HepG2 (cell line): ENCODE measurements at regions not wholly inside any gene's neighbourhood (a gene's known extent, or its start where the extent isn't known, plus 50 kb on each side); places are given as distances from the start of the nearest gene placed in this dataset.

Experiments used
- ATAC-seq: fragments of 200-7000 bp; cut with Tn5 transposase; 3 replicates; pipeline ENCODE4 v1.9.1; 2020; ENCODE audit warnings: mild to moderate bottlenecking, moderate library complexity
- BruUV-seq: library from RNA; stranded (reverse); fragments of 400-500 nt; replicated peaks from 2 replicates; lab custom pipeline; 2021; lab: Mats Ljungman, UMichigan
- CTCF ChIA-PET: fragments of 300-600 bp; formaldehyde crosslinking; extraction: SDS; loops from one replicate; lab custom pipeline; 2021; ENCODE audit warnings: low total read pairs, inconsistent platforms, low intra/inter-chr PET ratio; lab: Yijun Ruan, JAX
- POLR2A ChIA-PET: fragments of 350-600 bp; sonication (Branson Sonifier 250); formaldehyde crosslinking; loops from one replicate; lab custom pipeline; 2020; ENCODE audit warnings: antibody characterized with exemption, inconsistent platforms; lab: Yijun Ruan, JAX
- DNase-seq: peaks from one replicate; pipeline ENCODE4 v3.0.0-alpha.2; 2015; ENCODE audit warnings: low spot score
- FAIRE-seq: peaks from 3 replicates; lab custom pipeline; 2011; peaks lifted over from hg19 to GRCh38; lab: Jason Lieb, UNC
- H2AFZ ChIP-seq: one replicate; pipeline ENCODE4 v1.6.1; 2011; ENCODE audit warnings: low read length, inconsistent platforms
- H3K27ac ChIP-seq: fragments of 300-600 bp; 3 replicates; pipeline ENCODE4 v1.8.0; 2011; ENCODE audit warnings: mixed run types, mild to moderate bottlenecking, mixed read lengths, low read length, inconsistent platforms; ENCODE audit not compliant: insufficient read depth; ENCODE audit errors: extremely low read length
- H3K27me3 ChIP-seq, 2 experiments: fragments of 200-600 bp in 1 of 2; 2 replicates in 1 of 2; 3 replicates in 1 of 2; pipeline versions ENCODE4 v1.6.0 to v1.8.0; 2011; ENCODE audit warnings: low read length in 2 of 2, mild to moderate bottlenecking in 2 of 2, moderate library complexity in 2 of 2, inconsistent platforms in 1 of 2; ENCODE audit not compliant: insufficient read depth in 2 of 2, control insufficient read depth in 1 of 2
- H3K36me3 ChIP-seq, 2 experiments: fragments of 200-600 bp in 1 of 2; replicated peaks in 1 of 2; 2 replicates in 1 of 2; 3 replicates in 1 of 2; pipeline versions ENCODE4 v1.5.1 to v1.8.0; 2011; ENCODE audit warnings: low read length in 2 of 2, inconsistent platforms in 1 of 2; ENCODE audit not compliant: insufficient read depth in 2 of 2, control insufficient read depth in 1 of 2
- H3K4me1 ChIP-seq: 2 replicates; pipeline ENCODE4 v1.5.1; 2012; ENCODE audit warnings: low read length, inconsistent platforms; ENCODE audit not compliant: insufficient read depth
- H3K4me2 ChIP-seq: 2 replicates; pipeline ENCODE4 v1.6.0; 2011; ENCODE audit warnings: low read depth, low read length, inconsistent platforms
- H3K4me3 ChIP-seq, 3 experiments: fragments of 200-600 bp in 1 of 3; sonication (generic), shearing (Covaris generic) in 1 of 3; replicated peaks in 1 of 3; 2 replicates each; pipeline ENCODE4 v1.5.1; 2011 to 2016; ENCODE audit warnings: low read length in 3 of 3, inconsistent platforms in 2 of 3, low read depth in 2 of 3, mild to moderate bottlenecking in 2 of 3, control low read depth in 1 of 3, mixed read lengths in 1 of 3; ENCODE audit not compliant: insufficient read depth in 1 of 3
- H3K79me2 ChIP-seq: one replicate; pipeline ENCODE4 v1.6.1; 2011; ENCODE audit warnings: low read length, inconsistent platforms; ENCODE audit not compliant: insufficient read depth
- H3K9ac ChIP-seq: 2 replicates; pipeline ENCODE4 v1.6.0; 2011; ENCODE audit warnings: mild to moderate bottlenecking, low read depth, low read length, inconsistent platforms; ENCODE audit not compliant: insufficient read depth
- H3K9me3 ChIP-seq: 2 replicates; pipeline ENCODE4 v1.5.1; 2012; ENCODE audit warnings: mild to moderate bottlenecking, low read length
- H4K20me1 ChIP-seq: 2 replicates; pipeline ENCODE4 v1.6.0; 2011; ENCODE audit warnings: inconsistent platforms, mild to moderate bottlenecking, low read length, moderate library complexity; ENCODE audit not compliant: insufficient read depth
- AKAP8 ChIP-seq: sonication (generic); formaldehyde crosslinking; IDR thresholded peaks from 2 replicates; pipeline ENCODE4 v1.5.1; 2020; ENCODE audit warnings: mild to moderate bottlenecking, missing genetic modification reagents
- ATRX ChIP-seq: sonication (generic); formaldehyde crosslinking; IDR thresholded peaks from 2 replicates; pipeline ENCODE4 v1.4.0; 2020; ENCODE audit warnings: missing genetic modification reagents, borderline replicate concordance
- BRCA1 ChIP-seq: sonication (generic); formaldehyde crosslinking; IDR thresholded peaks from 2 replicates; pipeline ENCODE4 v1.4.0; 2020; ENCODE audit warnings: missing genetic modification reagents
- MTA3 ChIP-seq: sonication (generic); formaldehyde crosslinking; IDR thresholded peaks from 2 replicates; pipeline ENCODE4 v1.4.0; 2020; ENCODE audit warnings: missing genetic modification reagents
- RFX5 ChIP-seq: IDR thresholded peaks from 2 replicates; pipeline ENCODE4 v1.6.1; 2011; ENCODE audit warnings: low read depth, low read length, improper control_type of control experiment
- RORA ChIP-seq: sonication (generic); formaldehyde crosslinking; IDR thresholded peaks from 2 replicates; pipeline ENCODE4 v1.5.0; 2020; ENCODE audit warnings: mild to moderate bottlenecking, missing genetic modification reagents, moderate library complexity
- THYN1 ChIP-seq: sonication (generic); formaldehyde crosslinking; IDR thresholded peaks from 2 replicates; pipeline ENCODE4 v1.8.1; 2023; ENCODE audit warnings: low read depth, mild to moderate bottlenecking, moderate library complexity, missing genetic modification reagents, borderline replicate concordance
- ZBTB10 ChIP-seq: sonication (generic); formaldehyde crosslinking; IDR thresholded peaks from 2 replicates; pipeline ENCODE4 v1.4.0; 2020; ENCODE audit warnings: missing genetic modification reagents, borderline replicate concordance
- ZNF17 ChIP-seq: sonication (generic); formaldehyde crosslinking; IDR thresholded peaks from 2 replicates; pipeline ENCODE4 v1.5.0; 2020; ENCODE audit warnings: mild to moderate bottlenecking, missing genetic modification reagents
- ZNF441 ChIP-seq: sonication (generic); formaldehyde crosslinking; IDR thresholded peaks from 2 replicates; pipeline ENCODE4 v1.7.0; 2021; ENCODE audit warnings: missing genetic modification reagents, borderline replicate concordance
- WGBS: methylation state at CpG from one replicate; pipeline ENCODE4 v1.1.6; 2017; ENCODE audit warnings: low lambda C conversion rate; 5-methylcytosine and 5-hydroxymethylcytosine counted together
- in situ Hi-C: cut with HindIII; loops from 2 replicates; pipeline ENCODE4 v1.10.0; 2017; ENCODE audit warnings: low pct_unique_long_range_greater_than_20kb; ENCODE audit not compliant: extremely low pct_ligation_motif_present
- intact Hi-C: fragments of 100-400 bp; cut with micrococcal nuclease; formaldehyde crosslinking; loops from one replicate; pipeline ENCODE4 v1.10.0; 2022; ENCODE audit not compliant: unreplicated experiment

- Histone ChIP-seq H3K9ac (no peak overlapping the region), H3K79me2 (no peaks in the 10 kb centered on the region), H2AFZ (no peak overlapping the region), H4K20me1 (no peaks in the 10 kb centered on the region), H3K36me3 (no peaks in the 10 kb centered on the region), H3K27me3 (peaks cover 2 to 3% of the 10 kb centered on the region in 2 experiments; a peak in 4 of 5 replicates), H3K27ac (no peak overlapping the region), H3K4me2 (no peak overlapping the region), H3K9me3 (no peaks in the 10 kb centered on the region), H3K4me3 (no peak overlapping the region), H3K4me1 (no peaks in the 10 kb centered on the region)
- WGBS = 60% methylated on average over 5 of the region's 5 CpGs
- ATAC-seq (no peak), FAIRE-seq (no peak), DNase-seq (no peak)
- ChIA-PET POLR2A (no interaction called here), CTCF (no interaction called here)
- BruUV-seq = no TSS peak
- TF ChIP-seq ATRX (CRISPR knock-in tag) (no peak), BRCA1 (CRISPR knock-in tag) (no peak), AKAP8 (no peak), ZNF17 (CRISPR knock-in tag) (no peak), ZBTB10 (CRISPR knock-in tag) (no peak), MTA3 (CRISPR knock-in tag) (no peak), ZNF441 (CRISPR knock-in tag) (no peak), THYN1 (CRISPR knock-in tag) (no peak), RFX5 (no peak), RORA (CRISPR knock-in tag) (no peak)
- intact Hi-C loops (no loop called here), in situ Hi-C loops (no loop called here)
Observed at GRCh38 chr15:31248263-31248662, 78.4 kb upstream of the KLF13 start.
